Glutamatergic neuron (in vitro differentiated cells): ENCODE measurements at regions not wholly inside any gene's neighbourhood (a gene's known extent, or its start where the extent isn't known, plus 50 kb on each side); places are given as distances from the start of the nearest gene placed in this dataset.

Experiments
- DNase-seq: peaks from one replicate; pipeline ENCODE4 v3.0.0; 2022
- H3K27ac Mint-ChIP-seq: one replicate; pipeline ENCODE4 v1.8.0; 2020; ENCODE audit warnings: mild to moderate bottlenecking, mixed read lengths, inconsistent platforms; ENCODE audit not compliant: unreplicated experiment
- H3K27me3 Mint-ChIP-seq: one replicate; pipeline ENCODE4 v1.8.0; 2020; ENCODE audit warnings: mild to moderate bottlenecking, moderate library complexity, mixed read lengths, inconsistent platforms; ENCODE audit not compliant: unreplicated experiment
- H3K36me3 Mint-ChIP-seq: one replicate; pipeline ENCODE4 v1.8.0; 2020; ENCODE audit warnings: mild to moderate bottlenecking, mixed read lengths, inconsistent platforms; ENCODE audit not compliant: unreplicated experiment
- H3K4me1 Mint-ChIP-seq: one replicate; pipeline ENCODE4 v1.8.0; 2020; ENCODE audit warnings: mild to moderate bottlenecking, low read depth, mixed read lengths, inconsistent platforms; ENCODE audit not compliant: unreplicated experiment
- H3K4me3 Mint-ChIP-seq: one replicate; pipeline ENCODE4 v1.8.0; 2020; ENCODE audit warnings: mild to moderate bottlenecking, mixed read lengths, inconsistent platforms; ENCODE audit not compliant: unreplicated experiment
- H3K9me3 Mint-ChIP-seq: one replicate; pipeline ENCODE4 v1.8.0; 2020; ENCODE audit warnings: mild to moderate bottlenecking, moderate library complexity, mixed read lengths, inconsistent platforms; ENCODE audit not compliant: unreplicated experiment
- CTCF ChIP-seq: fragments of 200-600 bp; sonication (generic); IDR thresholded peaks from one replicate; pipeline ENCODE4 v1.5.0; 2021; ENCODE audit not compliant: partially characterized antibody, unreplicated experiment

DNA sequence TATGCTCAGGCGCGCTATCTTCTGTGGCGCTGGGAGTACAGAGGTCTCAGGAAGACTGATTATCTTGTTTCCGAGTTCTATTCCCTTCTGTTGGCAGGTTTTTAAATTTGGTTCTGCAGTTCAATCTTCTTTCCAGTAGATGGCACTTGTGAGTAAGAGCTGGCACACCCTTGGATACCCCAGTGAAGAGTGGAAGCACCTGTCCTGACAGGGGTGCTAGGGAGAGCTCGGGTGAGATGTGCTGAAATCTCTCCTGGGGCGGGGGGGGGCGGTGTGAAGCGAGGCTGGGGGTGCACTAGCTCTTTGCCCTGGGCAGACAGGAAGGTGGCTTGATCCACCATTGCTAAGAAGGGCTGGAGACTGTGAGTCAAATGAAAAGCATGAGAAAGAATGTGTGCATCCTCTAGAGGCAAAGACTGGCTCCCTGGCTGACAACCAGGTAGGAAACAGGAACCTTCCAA, 679.9 kb upstream of the CCDC179 start:
- TF ChIP-seq CTCF, result peak; percentile 88
- DNase-seq, result no peak
- Mint-ChIP-seq H3K36me3 (no peaks in the 10 kb centered on the region), H3K9me3 (no peaks in the 10 kb centered on the region), H3K27ac (peak overlapping the region; percentile 15), H3K4me1 (peaks cover 2% of the 10 kb centered on the region), H3K27me3 (no peaks in the 10 kb centered on the region), H3K4me3 (no peak overlapping the region)

GRCh38 chr11:23542189-23542588, 681.9 kb upstream of the CCDC179 start:
- DNase-seq, result no peak
- H3K4me3 Mint-ChIP-seq, result no peak overlapping the region
- no peak for TF ChIP-seq CTCF
- H3K9me3 Mint-ChIP-seq, result no peaks in the 10 kb centered on the region
- H3K27ac Mint-ChIP-seq, result no peak overlapping the region
- no peaks in the 10 kb centered on the region for H3K36me3 Mint-ChIP-seq
- peaks cover 2% of the 10 kb centered on the region for H3K4me1 Mint-ChIP-seq
- H3K27me3 Mint-ChIP-seq, result no peaks in the 10 kb centered on the region

DNA sequence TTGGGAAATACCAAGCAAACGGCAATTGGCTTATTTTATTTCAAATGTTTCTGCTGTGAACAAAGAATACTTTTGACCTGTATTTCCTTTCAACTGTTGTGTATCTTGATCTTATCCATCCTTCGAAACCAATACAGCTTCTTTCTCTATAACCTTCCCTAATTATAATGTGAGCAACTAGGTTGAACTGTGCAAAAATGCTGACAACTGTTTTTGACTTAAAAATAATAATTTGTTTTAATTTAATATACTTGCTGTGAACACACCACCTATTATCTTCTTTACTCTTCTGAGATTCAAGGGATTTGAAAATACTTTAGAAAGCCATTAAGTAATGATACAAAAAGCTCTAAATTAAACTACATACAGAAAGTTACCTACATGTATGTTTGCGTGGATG, 682.5 kb upstream of the CCDC179 start:
- no peak overlapping the region for H3K4me3 Mint-ChIP-seq
- H3K36me3 Mint-ChIP-seq, result no peaks in the 10 kb centered on the region
- H3K27ac Mint-ChIP-seq, result no peak overlapping the region
- no peak for TF ChIP-seq CTCF
- no peak for DNase-seq
- H3K27me3 Mint-ChIP-seq, result no peaks in the 10 kb centered on the region
- no peaks in the 10 kb centered on the region for H3K9me3 Mint-ChIP-seq
- peaks cover 2% of the 10 kb centered on the region for H3K4me1 Mint-ChIP-seq

DNA sequence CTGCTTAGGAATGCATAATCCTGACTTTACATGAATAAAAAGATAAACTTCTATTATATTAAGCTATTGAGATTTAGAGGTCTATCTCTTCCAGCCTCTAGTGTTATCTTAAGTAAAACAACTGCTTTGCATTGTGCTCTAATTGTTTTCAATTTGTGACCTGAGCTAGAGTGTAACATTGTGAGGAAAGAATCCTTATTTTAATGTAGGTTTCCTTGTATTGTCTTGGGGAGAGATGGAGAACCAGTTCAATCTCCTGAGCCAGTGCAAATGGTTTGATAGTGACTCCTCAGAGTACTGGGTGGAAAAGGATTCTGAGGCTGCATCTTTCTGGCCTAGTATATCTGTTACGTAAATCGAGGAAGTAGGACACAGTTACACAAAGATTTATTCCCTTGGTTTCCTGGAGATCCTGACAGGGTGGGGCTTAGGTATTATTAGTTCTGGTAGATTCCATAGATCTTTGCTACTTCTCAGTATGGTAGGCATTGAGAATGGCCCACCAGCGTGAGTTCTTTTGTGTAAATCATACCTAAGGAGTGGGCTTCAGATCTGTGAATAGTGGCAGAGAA, 683.5 kb upstream of the CCDC179 start:
- no peak for TF ChIP-seq CTCF
- Mint-ChIP-seq H3K27ac (no peak overlapping the region), H3K4me1 (peaks cover 2% of the 10 kb centered on the region)

DNA sequence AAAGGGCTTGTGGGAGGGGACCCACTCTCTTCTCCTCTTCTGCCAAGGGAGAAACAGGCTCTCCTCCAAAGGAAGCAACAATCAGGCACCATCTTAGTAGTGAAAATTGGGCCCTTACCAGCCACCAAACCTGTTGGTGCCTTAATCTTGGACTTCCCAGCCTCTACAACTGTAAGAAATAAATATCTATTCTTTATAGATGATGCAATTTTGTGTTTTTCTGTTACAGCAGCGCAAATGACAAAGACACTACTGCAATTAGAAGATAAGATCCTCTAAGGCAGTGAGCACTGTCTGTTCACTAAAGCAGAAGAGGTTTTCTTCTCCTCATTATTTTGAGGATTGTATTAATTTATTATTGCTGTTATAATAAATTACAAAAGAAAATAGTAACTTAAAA, 691.4 kb upstream of the CCDC179 start:
- DNase-seq, result no peak
- no peaks in the 10 kb centered on the region for H3K9me3 Mint-ChIP-seq
- H3K27me3 Mint-ChIP-seq, result no peaks in the 10 kb centered on the region
- H3K27ac Mint-ChIP-seq, result no peak overlapping the region
- H3K4me1 Mint-ChIP-seq, result no peaks in the 10 kb centered on the region
- TF ChIP-seq CTCF, result no peak
- H3K4me3 Mint-ChIP-seq, result no peak overlapping the region
- H3K36me3 Mint-ChIP-seq, result no peaks in the 10 kb centered on the region

More for the DNA sequence above, 683.5 kb upstream of the CCDC179 start:
- Mint-ChIP-seq H3K4me3 (no peak overlapping the region), H3K9me3 (no peaks in the 10 kb centered on the region), H3K36me3 (no peaks in the 10 kb centered on the region), H3K27me3 (no peaks in the 10 kb centered on the region)
- no peak for DNase-seq
